ENCODE measurements at regions not wholly inside any gene's neighbourhood (a gene's known extent, or its start where the extent isn't known, plus 50 kb on each side); places are given as distances from the start of the nearest gene placed in this dataset.

- no peak for DNase-seq
Measured at GRCh38 chr11:81089242-81089641, 1644.4 kb downstream of the FAM181B start.

DNA sequence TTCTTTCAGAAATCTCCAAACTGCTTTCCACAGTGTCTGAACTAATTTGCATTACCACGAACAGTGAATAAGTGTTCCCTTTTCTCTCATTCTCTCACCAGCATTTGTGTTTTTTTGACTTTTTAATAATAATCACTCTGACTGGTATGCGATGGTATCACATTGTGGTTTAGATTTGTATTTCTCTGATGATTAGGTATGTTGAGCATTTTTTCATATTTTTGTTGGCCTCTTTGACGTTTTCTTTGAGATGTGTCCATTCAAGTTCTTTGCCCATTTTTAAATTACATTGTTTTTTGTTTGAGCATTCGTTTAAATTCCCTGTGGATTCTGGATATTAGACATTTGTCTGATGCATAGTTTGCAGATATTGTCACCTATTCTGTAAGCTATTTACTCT is 1639.6 kb upstream of the TENM4 start:
- DNase-seq: no peak

- no peak for DNase-seq
Measured at GRCh38 chr11:81072273-81072672, 1631.4 kb upstream of the TENM4 start.

DNA sequence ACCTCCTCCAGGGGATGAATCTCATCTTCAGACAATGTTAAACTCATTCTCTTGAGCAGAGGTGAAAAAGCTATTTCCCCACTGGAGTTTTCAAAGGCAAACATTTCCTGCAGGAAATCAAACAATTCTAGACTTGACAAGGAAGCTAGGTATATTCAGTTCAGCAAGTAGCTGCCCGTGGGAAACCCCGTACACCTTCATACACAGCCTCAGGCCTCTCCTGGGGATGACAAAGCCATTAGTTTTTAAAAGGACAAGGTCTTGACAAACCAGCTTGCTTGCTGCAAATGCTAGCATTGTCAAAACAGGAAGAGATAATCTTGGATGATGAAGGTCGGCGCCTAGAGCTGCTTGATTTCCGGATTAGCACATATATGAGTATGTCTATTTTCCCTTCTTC is 1630.8 kb upstream of the TENM4 start:
- no peak for DNase-seq

GRCh38 chr11:81070948-81071347 is 1630.1 kb upstream of the TENM4 start:
- DNase-seq: no peak

DNA sequence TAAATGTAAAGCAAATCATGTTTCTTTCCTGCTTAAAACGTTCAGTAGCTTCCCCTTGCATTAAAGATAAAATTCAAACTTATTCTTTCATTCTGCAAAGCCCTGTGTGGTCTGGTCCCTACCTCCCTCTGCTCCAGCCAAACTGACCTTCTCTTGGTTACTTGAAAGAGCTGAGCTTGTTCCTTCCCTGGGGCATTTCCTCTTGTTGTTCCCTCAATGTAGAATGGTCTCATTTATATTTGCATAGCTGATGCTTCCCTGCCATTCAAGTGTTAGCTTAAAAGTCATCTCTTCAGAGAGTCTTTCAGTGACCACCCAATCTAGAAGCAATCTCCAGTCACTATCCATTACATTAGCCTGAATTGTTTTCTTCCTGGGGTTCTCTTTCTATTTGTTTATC is 1618.5 kb upstream of the TENM4 start:
- DNase-seq: no peak

DNA sequence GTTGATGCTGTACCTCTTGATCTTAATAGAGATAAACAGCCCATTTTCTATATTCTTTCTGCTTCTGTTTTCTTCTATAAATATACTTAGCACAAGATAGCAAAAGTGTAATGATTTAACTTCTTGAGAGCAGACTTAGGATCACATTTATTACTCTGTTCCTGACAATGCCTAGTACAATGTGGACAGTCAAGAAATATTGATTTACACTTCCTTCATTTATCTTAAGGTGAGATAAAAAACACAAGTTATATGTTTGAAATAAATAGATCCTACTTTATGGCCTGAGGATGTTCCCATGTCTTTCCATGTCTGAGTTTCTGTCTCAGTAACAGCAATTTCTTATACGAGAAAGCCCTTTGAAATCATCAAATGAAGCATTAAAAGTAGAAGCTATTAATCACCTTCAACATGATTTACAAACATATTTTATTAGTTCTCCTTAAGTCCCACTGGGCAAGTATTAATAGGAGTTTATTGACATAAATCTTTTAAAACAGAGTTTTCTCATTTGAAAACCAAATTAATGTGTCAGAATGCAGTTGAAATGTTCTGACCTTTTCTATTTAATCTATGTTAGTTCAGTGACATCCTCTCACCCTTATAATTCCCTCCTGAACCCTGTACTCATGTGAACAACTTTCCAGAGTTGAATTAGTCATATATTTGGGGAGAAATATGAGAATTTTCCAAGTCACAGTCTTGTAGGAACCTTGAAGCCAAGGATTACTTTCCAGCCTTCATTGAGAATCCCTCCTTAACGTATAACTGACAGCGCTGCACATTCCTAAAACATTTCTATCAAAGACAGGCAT is 1611.7 kb upstream of the TENM4 start:
- no peak for DNase-seq

DNA sequence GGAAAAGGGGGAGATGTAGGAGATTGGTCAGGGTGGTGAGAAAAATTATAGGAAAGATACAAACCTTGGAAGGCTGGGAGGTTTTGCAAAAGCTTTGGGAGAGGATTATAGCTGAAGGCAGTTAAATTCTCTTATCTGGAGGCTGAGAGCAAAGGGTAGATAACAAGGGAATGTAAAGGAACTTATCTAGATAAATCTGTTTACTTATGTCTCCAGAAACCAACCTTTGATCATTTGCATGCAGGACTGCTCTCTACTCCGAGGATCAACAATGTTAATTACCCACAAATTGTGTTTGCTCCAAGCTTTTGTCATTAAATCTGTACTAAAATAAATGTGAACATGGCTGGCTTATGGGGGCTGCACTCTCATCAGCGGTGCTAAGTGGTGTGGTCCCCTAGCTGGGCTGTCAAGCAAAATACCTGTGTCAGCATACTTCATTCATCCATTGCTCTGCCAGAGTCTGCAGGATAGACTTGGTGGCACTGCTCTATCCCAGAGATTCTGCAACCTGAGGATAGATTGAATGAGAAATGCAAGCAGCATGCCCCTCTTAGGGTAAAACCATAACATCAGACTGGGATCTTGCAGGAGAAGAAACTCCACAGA is 1599.2 kb upstream of the TENM4 start:
- DNase-seq: no peak

- no peak for DNase-seq
Measured at GRCh38 chr11:81036168-81036870, 1595.5 kb upstream of the TENM4 start.

DNA sequence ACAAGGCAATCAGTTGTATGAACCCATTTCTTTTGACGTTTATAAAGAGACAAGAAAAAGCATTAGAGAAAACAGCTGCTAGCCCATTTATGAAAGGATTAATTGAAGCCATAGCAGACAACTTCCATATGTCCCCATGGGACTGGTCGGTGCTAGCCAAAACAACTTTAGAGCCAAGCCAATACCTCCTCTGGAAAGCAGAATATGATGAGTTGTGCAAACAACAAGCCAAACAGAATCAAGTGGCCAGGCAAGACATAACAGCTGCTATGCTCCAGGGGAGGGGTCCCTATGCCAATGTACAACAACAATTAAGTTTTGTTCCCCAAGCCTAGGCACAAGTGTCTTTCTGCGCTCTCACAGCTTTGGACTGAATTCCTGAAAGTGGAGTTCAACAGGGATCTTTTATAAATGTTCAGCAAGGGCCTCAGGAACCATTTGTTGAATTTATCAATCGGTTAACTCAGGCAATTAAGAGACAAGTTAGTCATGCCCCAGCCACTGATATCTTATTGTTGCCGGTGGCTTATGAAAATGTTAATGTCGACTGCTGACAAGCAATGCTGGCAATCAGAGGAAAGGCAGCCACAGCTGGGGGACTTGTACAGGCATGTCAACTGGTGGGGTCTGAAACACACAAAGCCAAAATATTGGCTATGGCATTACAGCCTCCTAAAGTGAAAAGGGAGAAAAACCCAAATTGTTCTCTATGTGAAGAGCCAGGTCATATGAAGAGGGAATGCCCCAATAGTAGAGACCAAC is 1593.1 kb upstream of the TENM4 start:
- no peak for DNase-seq

DNA sequence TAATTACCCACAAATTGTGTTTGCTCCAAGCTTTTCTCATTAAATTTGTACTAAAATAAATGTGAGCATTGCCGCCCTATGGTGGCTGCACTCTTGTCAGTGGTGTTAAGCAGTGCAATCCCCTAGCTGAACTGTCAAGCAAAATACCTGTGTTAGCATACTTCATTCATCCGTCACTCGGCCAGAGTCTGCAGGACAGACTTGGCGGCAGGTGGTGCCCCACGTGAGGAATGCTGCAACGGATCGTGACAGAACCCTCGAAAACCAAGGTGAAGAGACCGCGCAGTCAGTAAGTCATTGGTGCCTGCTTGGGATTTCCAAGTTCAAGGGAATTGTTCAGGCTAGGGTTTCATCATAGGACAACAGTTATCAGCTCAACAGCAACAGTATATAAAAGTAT is 1592.1 kb upstream of the TENM4 start:
- no peak for DNase-seq

GRCh38 chr11:81030186-81030585 is 1589.4 kb upstream of the TENM4 start:
- no peak for DNase-seq

- DNase-seq: no peak
Measured at GRCh38 chr11:81026032-81026431, 1585.2 kb upstream of the TENM4 start.

- no peak for DNase-seq
Measured at GRCh38 chr11:81022057-81022456, 1581.2 kb upstream of the TENM4 start.

DNA sequence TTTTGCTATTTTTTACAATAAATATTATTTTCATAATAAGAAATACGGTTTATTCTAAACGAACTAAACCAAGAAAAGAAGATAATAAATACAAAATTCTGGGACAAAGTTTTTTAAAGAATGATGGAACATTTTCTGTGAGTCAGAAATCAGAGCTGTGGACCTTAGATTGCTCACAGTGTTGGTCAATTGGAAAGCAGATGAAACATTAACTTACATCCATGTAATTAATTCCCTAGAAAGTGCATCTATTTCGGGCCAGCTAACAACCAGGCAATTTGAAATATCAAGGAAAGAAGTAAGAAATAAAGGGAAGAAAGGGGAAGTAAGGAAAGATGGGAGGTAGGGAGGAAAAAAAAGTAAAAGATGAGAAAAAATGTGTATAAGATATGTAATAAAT is 1569.8 kb upstream of the TENM4 start:
- DNase-seq: no peak

DNA sequence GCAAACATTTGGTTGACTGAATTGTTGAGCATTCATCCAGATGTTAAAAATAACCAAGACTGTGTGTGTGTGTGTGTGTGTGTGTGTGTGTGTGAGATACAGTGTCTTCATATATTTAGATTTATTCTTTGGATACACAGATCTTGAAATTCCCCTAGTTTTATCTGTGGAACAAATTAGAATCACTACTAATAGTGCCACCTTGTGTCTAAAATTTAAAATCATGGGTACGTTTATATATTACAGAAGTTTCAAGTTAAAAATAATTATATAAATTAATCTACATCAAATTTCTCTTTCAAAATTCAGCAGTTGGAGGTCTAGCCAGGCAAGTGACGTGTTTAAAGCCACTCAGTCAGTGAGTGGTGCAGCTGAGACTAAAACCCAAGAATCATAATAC is 1566.2 kb upstream of the TENM4 start:
- DNase-seq: no peak

DNA sequence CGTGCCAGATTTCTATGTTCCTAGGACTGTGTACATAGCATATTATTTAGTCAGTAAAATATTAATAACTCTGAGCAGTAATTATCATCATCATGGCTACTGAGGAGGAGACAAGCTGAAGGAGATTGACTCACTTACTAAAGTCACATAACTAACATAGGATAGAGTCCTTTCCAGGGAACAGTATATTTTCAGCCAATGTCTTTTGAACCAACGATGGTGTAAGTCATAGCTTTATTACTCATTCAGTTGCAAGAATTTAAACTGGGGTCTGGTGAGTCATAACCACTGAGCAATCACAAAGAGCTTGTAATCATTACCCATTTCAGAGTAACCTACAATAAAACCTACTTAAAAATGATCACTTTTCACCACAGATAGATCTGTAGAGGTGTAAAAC is 1564.8 kb upstream of the TENM4 start:
- no peak for DNase-seq

- DNase-seq: no peak
Measured at GRCh38 chr11:81004576-81004975, 1563.7 kb upstream of the TENM4 start.

GRCh38 chr11:81002374-81002773 is 1561.5 kb upstream of the TENM4 start:
- DNase-seq: no peak

- no peak for DNase-seq
Measured at GRCh38 chr11:81000735-81001134, 1559.9 kb upstream of the TENM4 start.

- no peak for DNase-seq
Measured at GRCh38 chr11:81000334-81000733, 1559.5 kb upstream of the TENM4 start.

DNA sequence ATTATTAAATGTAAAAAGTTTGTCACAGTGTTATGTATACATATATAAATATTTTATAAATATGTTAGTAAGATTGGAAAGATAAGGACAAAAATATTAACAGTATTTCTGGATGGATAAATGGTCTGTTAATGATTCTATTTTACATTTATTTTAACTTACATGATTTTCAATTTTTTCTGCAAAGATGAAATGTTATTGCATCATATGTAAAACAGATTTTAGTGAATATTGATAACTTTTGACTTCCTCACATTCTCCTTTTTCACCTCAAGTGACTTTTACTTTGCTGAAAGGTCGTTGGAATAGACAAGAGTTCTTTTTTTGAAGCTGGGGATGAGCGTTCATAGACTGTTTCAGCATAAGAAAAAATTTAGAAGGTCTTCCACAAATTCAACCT is 1554.7 kb upstream of the TENM4 start:
- no peak for DNase-seq

- no peak for DNase-seq
Measured at GRCh38 chr11:80993536-80993935, 1552.7 kb upstream of the TENM4 start.

Measured in NCI-H1048 (cell line).